Body of pancreas (tissue), 4 donors: ENCODE measurements at regions not wholly inside any gene's neighbourhood (a gene's known extent, or its start where the extent isn't known, plus 50 kb on each side); places are given as distances from the start of the nearest gene placed in this dataset.

ENCODE experiments used
- POLR2A ChIP-seq, 3 donors: fragments of 450-650 bp; IDR thresholded peaks; one replicate each; pipeline ENCODE4 v1.6.1; 2016; ENCODE audit warnings: antibody characterized with exemption in 3 of 3, mild to moderate bottlenecking in 2 of 3
- TF ChIP-seq, protein P1 (sequence below), 7 experiments: fragments of 450-650 bp in 4 of 7; fragments of 200-600 bp in 3 of 7; sonication (generic) in 3 of 7; IDR thresholded peaks; one replicate each; pipeline ENCODE4 v1.5.1; 2016 to 2019; ENCODE audit warnings: antibody characterized with exemption in 7 of 7

DNA sequence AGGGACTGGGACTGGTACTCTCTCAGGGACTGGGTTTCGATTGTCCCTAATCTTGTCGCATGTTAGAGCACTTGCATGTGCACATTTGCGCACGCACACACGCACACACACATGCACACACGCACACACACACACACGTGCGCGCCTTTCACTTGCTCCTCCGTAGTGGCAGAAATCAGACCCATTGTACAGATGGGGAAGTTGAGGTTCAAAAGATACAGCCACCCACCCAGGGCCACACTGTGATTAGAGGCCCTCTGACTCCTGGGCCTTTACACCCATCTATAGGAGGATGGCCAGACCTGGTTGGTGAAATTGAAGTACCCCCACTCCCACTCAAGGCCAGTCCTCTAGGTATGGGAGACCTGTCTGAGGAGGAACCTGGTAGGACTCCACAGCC is 167.8 kb upstream of the LHX5 start:
- TF ChIP-seq, protein P1, sequence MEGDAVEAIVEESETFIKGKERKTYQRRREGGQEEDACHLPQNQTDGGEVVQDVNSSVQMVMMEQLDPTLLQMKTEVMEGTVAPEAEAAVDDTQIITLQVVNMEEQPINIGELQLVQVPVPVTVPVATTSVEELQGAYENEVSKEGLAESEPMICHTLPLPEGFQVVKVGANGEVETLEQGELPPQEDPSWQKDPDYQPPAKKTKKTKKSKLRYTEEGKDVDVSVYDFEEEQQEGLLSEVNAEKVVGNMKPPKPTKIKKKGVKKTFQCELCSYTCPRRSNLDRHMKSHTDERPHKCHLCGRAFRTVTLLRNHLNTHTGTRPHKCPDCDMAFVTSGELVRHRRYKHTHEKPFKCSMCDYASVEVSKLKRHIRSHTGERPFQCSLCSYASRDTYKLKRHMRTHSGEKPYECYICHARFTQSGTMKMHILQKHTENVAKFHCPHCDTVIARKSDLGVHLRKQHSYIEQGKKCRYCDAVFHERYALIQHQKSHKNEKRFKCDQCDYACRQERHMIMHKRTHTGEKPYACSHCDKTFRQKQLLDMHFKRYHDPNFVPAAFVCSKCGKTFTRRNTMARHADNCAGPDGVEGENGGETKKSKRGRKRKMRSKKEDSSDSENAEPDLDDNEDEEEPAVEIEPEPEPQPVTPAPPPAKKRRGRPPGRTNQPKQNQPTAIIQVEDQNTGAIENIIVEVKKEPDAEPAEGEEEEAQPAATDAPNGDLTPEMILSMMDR (IDR thresholded peaks at IDR 0.05), result no peak
- TF ChIP-seq POLR2A (IDR thresholded peaks at IDR 0.05), result no peak
